NB4 (cell line): ENCODE measurements at regions not wholly inside any gene's neighbourhood (a gene's known extent, or its start where the extent isn't known, plus 50 kb on each side); places are given as distances from the start of the nearest gene placed in this dataset.

Experiments
- DNase-seq: peaks from one replicate; pipeline ENCODE4 v3.0.0; 2010; ENCODE audit warnings: low read depth
- H3K4me3 ChIP-seq: one replicate; pipeline ENCODE4 v1.5.1; 2011; ENCODE audit warnings: mild to moderate bottlenecking, low read depth, low read length, moderate library complexity
- CTCF ChIP-seq: IDR thresholded peaks from one replicate; pipeline ENCODE4 v1.5.1; 2012; ENCODE audit warnings: low read depth, low read length
- MAX ChIP-seq: IDR thresholded peaks from 2 replicates; pipeline ENCODE4 v1.6.1; 2011; ENCODE audit warnings: low read depth, low read length
- MYC ChIP-seq: IDR thresholded peaks from 2 replicates; pipeline ENCODE4 v1.6.1; 2011; ENCODE audit warnings: low read depth, low read length
- POLR2A ChIP-seq: IDR thresholded peaks from 2 replicates; pipeline ENCODE4 v1.6.1; 2011; ENCODE audit warnings: mild to moderate bottlenecking; ENCODE audit not compliant: insufficient read length; ENCODE audit errors: extremely low read depth

DNA sequence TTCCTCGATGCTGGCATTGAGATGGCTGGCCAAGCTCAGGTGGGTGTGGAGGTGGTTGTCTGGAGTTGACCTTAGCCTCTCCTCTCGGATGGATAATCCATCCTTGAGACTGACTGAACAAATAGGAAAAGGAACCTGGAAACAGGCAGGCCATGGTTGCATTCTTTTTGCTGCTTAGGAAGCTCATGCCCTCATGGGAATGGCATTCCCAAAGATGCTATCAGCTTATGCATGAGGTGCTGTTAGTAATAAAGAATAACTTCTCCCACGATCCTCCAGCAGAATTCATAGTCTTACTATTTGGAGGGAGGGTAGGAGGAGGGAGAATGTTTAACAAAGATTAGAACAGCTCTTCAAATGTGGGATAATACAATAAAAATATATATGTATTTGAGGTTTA, 303.0 kb upstream of the TPM1 start:
- no peak for DNase-seq
- no peak for TF ChIP-seq CTCF
- no peak for TF ChIP-seq MAX
- no peak for TF ChIP-seq MYC
- TF ChIP-seq POLR2A, result no peak
- no peak overlapping the region for H3K4me3 ChIP-seq

DNA sequence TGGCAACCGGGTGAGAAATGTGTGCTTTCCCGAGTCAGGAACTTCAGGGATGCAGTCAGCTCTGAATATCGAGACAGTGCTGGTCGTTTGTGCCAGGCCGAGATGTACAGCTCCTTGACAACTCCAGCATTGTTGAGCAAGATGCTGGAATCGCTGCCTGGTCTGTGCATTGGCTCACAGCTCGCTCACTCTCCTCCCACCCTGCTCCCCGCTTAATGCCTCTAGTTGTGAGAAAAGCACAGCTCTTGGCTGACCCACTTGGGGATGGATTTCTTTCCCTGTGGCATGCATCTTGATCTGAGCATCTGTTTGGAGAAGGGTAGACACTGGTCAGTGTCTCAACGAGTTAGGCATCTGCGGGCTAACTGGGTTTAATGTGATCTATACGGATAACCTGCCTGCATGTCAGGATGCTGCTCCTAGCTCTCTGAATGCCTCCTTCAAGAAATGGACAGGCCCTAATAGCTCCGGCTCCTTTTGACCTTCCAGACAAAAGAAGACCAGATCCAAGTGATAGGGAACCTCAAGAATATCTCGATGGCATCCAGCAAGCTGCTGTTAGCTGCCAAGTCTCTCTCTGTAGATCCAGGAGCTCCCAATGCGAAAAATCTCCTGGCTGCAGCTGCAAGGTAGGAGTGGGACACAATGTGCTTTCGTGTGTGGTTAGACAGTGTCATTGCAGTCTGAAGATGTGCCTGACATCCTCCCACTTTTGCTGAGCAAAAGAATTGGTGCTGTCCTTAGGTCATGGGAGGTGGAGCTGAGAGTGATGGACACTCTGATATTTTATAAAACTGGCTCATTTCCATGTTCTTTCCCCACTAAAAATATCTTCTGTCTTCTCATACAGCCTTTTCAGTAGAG, 302.2 kb upstream of the TPM1 start:
- H3K4me3 ChIP-seq, result no peak overlapping the region
- TF ChIP-seq POLR2A (no peak), CTCF (no peak), MYC (no peak), MAX (no peak)
- no peak for DNase-seq

- no peak overlapping the region for H3K4me3 ChIP-seq
- DNase-seq, result no peak
- no peak for TF ChIP-seq MAX
- no peak for TF ChIP-seq MYC
- no peak for TF ChIP-seq POLR2A
- TF ChIP-seq CTCF, result no peak
Measured at GRCh38 chr15:62741106-62741505, 301.4 kb upstream of the TPM1 start.

GRCh38 chr15:62742409-62743171, 300.0 kb upstream of the TPM1 start:
- no peak overlapping the region for H3K4me3 ChIP-seq
- TF ChIP-seq MAX (no peak), CTCF (peak; percentile 88)
- DNase-seq, result peak; percentile 62

DNA sequence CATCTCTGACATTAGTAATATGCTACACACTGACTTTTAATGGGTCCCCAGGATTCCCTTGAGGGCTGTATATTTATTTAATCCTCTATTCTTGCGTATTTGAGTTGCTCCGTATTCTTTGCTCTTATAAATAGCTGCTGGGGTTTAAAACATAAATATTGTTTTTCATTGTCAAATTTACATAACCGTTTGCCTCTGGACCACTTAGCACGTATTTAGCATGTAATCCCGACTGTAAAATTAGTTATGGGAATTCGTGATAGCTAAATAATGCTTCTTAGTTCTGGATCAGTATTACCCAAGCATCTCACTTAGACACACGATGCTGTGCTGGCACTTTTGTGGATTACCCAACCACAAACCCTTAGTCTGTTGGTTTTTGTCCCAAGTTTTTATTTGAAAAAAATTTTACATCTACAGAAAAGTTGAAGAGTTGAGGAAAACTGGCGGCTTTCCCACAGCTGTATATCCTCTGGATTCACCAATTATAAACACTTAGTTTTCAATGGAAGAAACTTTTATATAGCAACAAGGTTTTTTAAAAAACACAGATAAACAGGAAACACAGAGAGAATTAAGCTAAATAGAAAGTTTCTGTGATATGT, 296.8 kb upstream of the TPM1 start:
- no peak for DNase-seq
- no peak overlapping the region for H3K4me3 ChIP-seq
- no peak for TF ChIP-seq MAX
- no peak for TF ChIP-seq CTCF
- no peak for TF ChIP-seq MYC
- TF ChIP-seq POLR2A, result no peak
